GM13976 (cell line): ENCODE measurements at regions not wholly inside any gene's neighbourhood (a gene's known extent, or its start where the extent isn't known, plus 50 kb on each side); places are given as distances from the start of the nearest gene placed in this dataset.

Source experiments
- DNase-seq: peaks from one replicate; pipeline ENCODE4 v3.0.0; 2012; ENCODE audit warnings: low spot score
- CTCF ChIP-seq: IDR thresholded peaks from 2 replicates; pipeline ENCODE4 v1.5.1; 2012; ENCODE audit warnings: borderline replicate concordance, mild to moderate bottlenecking; ENCODE audit not compliant: insufficient read depth; ENCODE audit errors: extremely low read depth, missing control alignments, control extremely low read depth
- in situ Hi-C: fragments of 300-500 bp; cut with MboI; formaldehyde crosslinking; loops from one replicate; pipeline ENCODE4 v1.12.0; 2022; ENCODE audit warnings: low sequenced_read_pairs, mixed read lengths, inconsistent platforms; ENCODE audit not compliant: unreplicated experiment

GRCh38 chr12:77610446-77610845 is 220.2 kb upstream of the NAV3 start:
- in situ Hi-C loops = no loop called here
- DNase-seq = no peak
- TF ChIP-seq CTCF = no peak

GRCh38 chr12:77609016-77609415 is 221.7 kb upstream of the NAV3 start:
- DNase-seq = no peak
- in situ Hi-C loops = no loop called here
- TF ChIP-seq CTCF = no peak

GRCh38 chr12:77608271-77608824 is 222.3 kb upstream of the NAV3 start:
- DNase-seq = no peak
- TF ChIP-seq CTCF = no peak
- in situ Hi-C loops = no loop called here

- no peak for TF ChIP-seq CTCF
- no peak for DNase-seq
- in situ Hi-C loops = no loop called here
These were observed 224.3 kb upstream of the NAV3 start for GRCh38 chr12:77606348-77606747.

GRCh38 chr12:77603946-77604345 is 226.7 kb upstream of the NAV3 start:
- in situ Hi-C loops = no loop called here

GRCh38 chr12:77601069-77601468 is 229.6 kb upstream of the NAV3 start:
- no peak for TF ChIP-seq CTCF
- in situ Hi-C loops = no loop called here

More at GRCh38 chr12:77603946-77604345, 226.7 kb upstream of the NAV3 start:
- TF ChIP-seq CTCF = no peak
- no peak for DNase-seq

GRCh38 chr12:77600468-77600843 is 230.2 kb upstream of the NAV3 start:
- TF ChIP-seq CTCF = no peak
- no peak for DNase-seq
- in situ Hi-C loops = no loop called here

More at GRCh38 chr12:77601069-77601468, 229.6 kb upstream of the NAV3 start:
- DNase-seq = no peak
